Fibroblast of lung (primary cell): ENCODE measurements at regions not wholly inside any gene's neighbourhood (a gene's known extent, or its start where the extent isn't known, plus 50 kb on each side); places are given as distances from the start of the nearest gene placed in this dataset.

Experiments
- DNase-seq, 2 donors: peaks; one replicate each; pipeline versions ENCODE4 v3.0.0 to v3.0.0-alpha.2; 2010; ENCODE audit warnings: low read depth in 2 of 2
- H2AFZ ChIP-seq: 2 replicates; pipeline ENCODE4 v1.5.1; 2012; ENCODE audit warnings: low read length, control low read depth, inconsistent platforms
- H3K27ac ChIP-seq: 2 replicates; pipeline ENCODE4 v1.5.1; 2011; ENCODE audit warnings: low read length, control low read depth; ENCODE audit not compliant: insufficient read depth
- H3K27me3 ChIP-seq: 2 replicates; pipeline ENCODE4 v1.5.1; 2011; ENCODE audit warnings: mild to moderate bottlenecking, low read length; ENCODE audit not compliant: control insufficient read depth, insufficient read depth
- H3K36me3 ChIP-seq: 2 replicates; pipeline ENCODE4 v1.5.1; 2011; ENCODE audit warnings: low read length; ENCODE audit not compliant: control insufficient read depth, insufficient read depth
- H3K4me1 ChIP-seq: 2 replicates; pipeline ENCODE4 v1.5.1; 2011; ENCODE audit warnings: low read length; ENCODE audit not compliant: control insufficient read depth, insufficient read depth; ENCODE audit errors: extremely low read depth
- H3K4me2 ChIP-seq: 2 replicates; pipeline ENCODE4 v1.5.1; 2011; ENCODE audit warnings: low read length, control low read depth; ENCODE audit not compliant: insufficient read depth; ENCODE audit errors: extremely low read depth
- H3K4me3 ChIP-seq, 4 experiments: fragments of 200-600 bp in 1 of 4; sonication (generic) in 1 of 4; replicated peaks in 1 of 4; 2 replicates each; pipeline ENCODE4 v1.5.1; 2011 to 2016; ENCODE audit warnings: low read length in 4 of 4, low read depth in 3 of 4, mild to moderate bottlenecking in 3 of 4, control low read depth in 2 of 4, inconsistent platforms in 1 of 4, mixed read lengths in 1 of 4; ENCODE audit not compliant: insufficient read depth in 1 of 4; ENCODE audit errors: control extremely low read depth in 1 of 4
- H3K79me2 ChIP-seq: 2 replicates; pipeline ENCODE4 v1.5.1; 2012; ENCODE audit warnings: mild to moderate bottlenecking, low read length, inconsistent platforms; ENCODE audit not compliant: control insufficient read depth, insufficient read depth
- H3K9ac ChIP-seq: 2 replicates; pipeline ENCODE4 v1.5.1; 2011; ENCODE audit warnings: mild to moderate bottlenecking, low read length, control low read depth; ENCODE audit not compliant: insufficient read depth
- H3K9me3 ChIP-seq: 2 replicates; pipeline ENCODE4 v1.5.1; 2012; ENCODE audit warnings: low read depth, low read length; ENCODE audit not compliant: control insufficient read depth, insufficient read depth
- H4K20me1 ChIP-seq: 2 replicates; pipeline ENCODE4 v1.5.1; 2011; ENCODE audit warnings: low read length; ENCODE audit not compliant: control insufficient read depth, insufficient read depth; ENCODE audit errors: extremely low read depth
- EZH2 ChIP-seq: IDR thresholded peaks from 2 replicates; pipeline ENCODE4 v1.5.1; 2012; ENCODE audit warnings: low read length, control low read depth, mild to moderate bottlenecking; ENCODE audit errors: missing control alignments
- TF ChIP-seq, protein P1 (sequence below), 2 donors: IDR thresholded peaks in 1 of 2; conservative IDR thresholded peaks in 1 of 2; 1 replicate in 1 of 2; 2 replicates in 1 of 2; pipeline ENCODE4 v1.5.1; 2011 to 2012; ENCODE audit warnings: low read length in 2 of 2, control low read depth in 1 of 2, inconsistent platforms in 1 of 2, low read depth in 1 of 2, mild to moderate bottlenecking in 1 of 2

DNA sequence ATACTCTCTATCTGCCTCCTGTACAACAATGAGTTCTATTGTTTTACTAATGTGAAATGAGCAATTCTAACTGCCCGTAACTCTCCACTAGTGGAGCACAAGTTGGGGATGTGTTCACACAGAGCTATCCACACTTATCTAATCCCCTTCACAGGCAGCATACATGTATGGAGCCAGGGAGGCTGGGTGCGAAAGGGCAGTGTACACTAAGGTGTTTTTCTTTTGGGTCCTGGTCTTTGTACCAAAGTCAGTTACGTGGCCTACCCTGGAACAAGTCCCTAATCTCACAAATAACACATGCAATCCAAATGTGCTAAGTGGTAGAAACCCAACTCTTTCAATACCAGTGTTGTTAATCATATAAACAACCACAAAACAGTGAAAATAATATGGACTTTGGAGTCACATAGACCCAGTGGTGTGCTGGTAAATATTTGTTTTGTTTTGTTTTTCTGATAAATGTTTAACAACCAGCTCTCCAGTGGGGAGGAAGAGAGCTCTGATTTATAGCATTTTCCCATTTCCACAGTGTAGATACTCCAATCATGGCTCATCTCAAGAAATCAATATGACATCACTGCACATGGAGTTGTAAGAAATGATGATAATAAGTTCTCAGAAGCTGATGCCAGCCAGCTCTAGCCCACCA lies 319.9 kb upstream of the DUSP10 start:
- no peak overlapping the region for H2AFZ ChIP-seq
- H3K9ac ChIP-seq: no peak overlapping the region
- no peaks in the 10 kb centered on the region for H3K9me3 ChIP-seq
- no peak overlapping the region for H3K4me2 ChIP-seq
- TF ChIP-seq, protein P1, sequence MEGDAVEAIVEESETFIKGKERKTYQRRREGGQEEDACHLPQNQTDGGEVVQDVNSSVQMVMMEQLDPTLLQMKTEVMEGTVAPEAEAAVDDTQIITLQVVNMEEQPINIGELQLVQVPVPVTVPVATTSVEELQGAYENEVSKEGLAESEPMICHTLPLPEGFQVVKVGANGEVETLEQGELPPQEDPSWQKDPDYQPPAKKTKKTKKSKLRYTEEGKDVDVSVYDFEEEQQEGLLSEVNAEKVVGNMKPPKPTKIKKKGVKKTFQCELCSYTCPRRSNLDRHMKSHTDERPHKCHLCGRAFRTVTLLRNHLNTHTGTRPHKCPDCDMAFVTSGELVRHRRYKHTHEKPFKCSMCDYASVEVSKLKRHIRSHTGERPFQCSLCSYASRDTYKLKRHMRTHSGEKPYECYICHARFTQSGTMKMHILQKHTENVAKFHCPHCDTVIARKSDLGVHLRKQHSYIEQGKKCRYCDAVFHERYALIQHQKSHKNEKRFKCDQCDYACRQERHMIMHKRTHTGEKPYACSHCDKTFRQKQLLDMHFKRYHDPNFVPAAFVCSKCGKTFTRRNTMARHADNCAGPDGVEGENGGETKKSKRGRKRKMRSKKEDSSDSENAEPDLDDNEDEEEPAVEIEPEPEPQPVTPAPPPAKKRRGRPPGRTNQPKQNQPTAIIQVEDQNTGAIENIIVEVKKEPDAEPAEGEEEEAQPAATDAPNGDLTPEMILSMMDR (conservative IDR thresholded peaks at IDR 0.05 in 1 of 2, IDR thresholded peaks at IDR 0.05 in 1 of 2; ENCODE audit: low read depth in 1 of 2, low read length in 2 of 2): no peak
- TF ChIP-seq EZH2: no peak
- H3K36me3 ChIP-seq: no peaks in the 10 kb centered on the region
- no peaks in the 10 kb centered on the region for H4K20me1 ChIP-seq
- DNase-seq: no peak
- no peak overlapping the region for H3K27ac ChIP-seq
- H3K4me1 ChIP-seq: no peaks in the 10 kb centered on the region
- H3K79me2 ChIP-seq: no peaks in the 10 kb centered on the region
- no peak overlapping the region for H3K4me3 ChIP-seq
- H3K27me3 ChIP-seq: no peaks in the 10 kb centered on the region

DNA sequence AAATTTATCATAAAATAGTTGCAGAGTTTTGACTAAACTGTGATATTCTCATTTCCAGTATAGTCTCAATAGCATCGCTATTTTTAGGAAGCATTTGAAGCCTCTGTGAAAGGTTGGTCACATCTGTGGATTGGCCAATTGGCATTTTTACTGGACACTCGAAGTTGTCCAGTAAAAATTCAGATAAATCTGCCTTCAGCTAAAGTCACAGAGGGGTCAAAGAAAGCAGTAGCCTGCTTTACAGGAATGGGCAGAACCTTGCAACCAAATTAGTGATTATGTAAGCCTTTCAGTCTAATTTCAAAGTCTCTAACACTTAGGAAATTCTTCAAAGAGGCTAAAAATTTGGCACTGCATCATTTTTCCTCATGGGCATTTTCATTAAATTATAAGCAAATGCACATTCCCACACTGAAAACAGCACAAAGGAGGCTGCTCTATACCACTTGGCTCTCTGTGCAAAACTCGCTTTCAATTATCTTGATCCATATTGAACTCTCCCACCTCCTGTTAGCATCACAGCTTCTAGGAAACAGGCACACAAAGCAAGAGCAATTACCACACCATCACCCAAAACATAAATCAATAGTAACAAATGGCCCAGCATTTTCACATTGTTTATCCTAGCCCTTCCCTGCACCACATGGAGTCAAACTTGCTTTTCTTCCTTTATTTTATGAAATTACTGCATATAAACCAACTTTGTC lies 318.5 kb upstream of the DUSP10 start:
- H3K27ac ChIP-seq: no peak overlapping the region
- no peaks in the 10 kb centered on the region for H3K27me3 ChIP-seq
- no peak overlapping the region for H3K9ac ChIP-seq
- H4K20me1 ChIP-seq: no peaks in the 10 kb centered on the region
- DNase-seq: no peak
- no peaks in the 10 kb centered on the region for H3K9me3 ChIP-seq
- no peak for TF ChIP-seq EZH2
- TF ChIP-seq, protein P1 (conservative IDR thresholded peaks at IDR 0.05 in 1 of 2, IDR thresholded peaks at IDR 0.05 in 1 of 2; ENCODE audit: low read depth in 1 of 2, low read length in 2 of 2): no peak
- H3K79me2 ChIP-seq: no peaks in the 10 kb centered on the region
- no peak overlapping the region for H3K4me2 ChIP-seq
- no peaks in the 10 kb centered on the region for H3K4me1 ChIP-seq
- H2AFZ ChIP-seq: no peak overlapping the region
- no peaks in the 10 kb centered on the region for H3K36me3 ChIP-seq
- H3K4me3 ChIP-seq: no peak overlapping the region

DNA sequence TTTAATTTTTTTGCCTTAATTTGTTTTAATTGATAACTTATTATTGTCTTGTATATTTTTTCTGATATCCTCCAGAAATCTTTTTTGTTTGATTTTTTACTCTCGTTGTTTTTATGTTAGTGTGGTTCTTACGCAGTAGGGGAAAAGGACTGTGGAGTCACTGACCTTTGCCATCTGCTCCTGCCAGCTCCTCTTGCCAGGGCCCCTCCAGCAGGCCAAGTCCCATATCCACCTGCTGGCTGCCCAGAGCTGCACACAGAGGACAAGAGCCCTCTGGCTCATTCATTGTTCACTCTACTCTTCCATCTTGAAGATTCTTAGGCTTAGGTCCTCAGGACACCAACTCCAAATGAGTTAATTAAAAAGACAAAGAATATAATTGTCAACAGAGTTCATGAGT lies 316.4 kb upstream of the DUSP10 start:
- no peaks in the 10 kb centered on the region for H3K9me3 ChIP-seq
- H2AFZ ChIP-seq: no peak overlapping the region
- H3K4me3 ChIP-seq: no peak overlapping the region
- no peak for DNase-seq
- no peak for TF ChIP-seq EZH2
- TF ChIP-seq, protein P1 (conservative IDR thresholded peaks at IDR 0.05 in 1 of 2, IDR thresholded peaks at IDR 0.05 in 1 of 2; ENCODE audit: low read depth in 1 of 2, low read length in 2 of 2): no peak
- no peaks in the 10 kb centered on the region for H3K4me1 ChIP-seq
- H3K4me2 ChIP-seq: no peak overlapping the region
- no peak overlapping the region for H3K9ac ChIP-seq
- H3K79me2 ChIP-seq: no peaks in the 10 kb centered on the region
- H3K36me3 ChIP-seq: no peaks in the 10 kb centered on the region
- H3K27me3 ChIP-seq: no peaks in the 10 kb centered on the region
- H3K27ac ChIP-seq: no peak overlapping the region
- no peaks in the 10 kb centered on the region for H4K20me1 ChIP-seq
